ENCODE measurements at regions not wholly inside any gene's neighbourhood (a gene's known extent, or its start where the extent isn't known, plus 50 kb on each side); places are given as distances from the start of the nearest gene placed in this dataset.

DNA sequence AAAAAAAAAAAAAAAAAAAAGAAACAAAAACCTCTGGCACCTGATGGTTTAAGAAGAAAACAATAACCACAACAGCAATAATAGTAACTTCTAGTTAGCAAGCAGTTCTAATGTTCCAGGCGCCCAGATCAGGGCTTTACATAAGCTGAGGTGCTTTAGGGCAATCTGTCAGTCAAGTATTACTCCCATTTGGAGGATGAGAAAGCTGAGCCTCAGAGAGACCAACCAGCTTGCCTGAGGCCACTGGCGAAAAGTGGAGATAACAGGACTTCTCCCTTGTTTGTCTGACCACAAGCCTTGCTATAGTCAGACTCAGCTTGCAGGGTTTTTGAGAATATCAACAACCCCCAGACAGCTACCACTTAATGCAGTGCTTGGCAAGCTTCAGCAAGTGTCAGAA lies 83.5 kb upstream of the BOD1 start (continued):
- no peak for TF ChIP-seq ZFHX2 (tag by site-specific recombination; conservative IDR thresholded peaks at IDR 0.05)

DNA sequence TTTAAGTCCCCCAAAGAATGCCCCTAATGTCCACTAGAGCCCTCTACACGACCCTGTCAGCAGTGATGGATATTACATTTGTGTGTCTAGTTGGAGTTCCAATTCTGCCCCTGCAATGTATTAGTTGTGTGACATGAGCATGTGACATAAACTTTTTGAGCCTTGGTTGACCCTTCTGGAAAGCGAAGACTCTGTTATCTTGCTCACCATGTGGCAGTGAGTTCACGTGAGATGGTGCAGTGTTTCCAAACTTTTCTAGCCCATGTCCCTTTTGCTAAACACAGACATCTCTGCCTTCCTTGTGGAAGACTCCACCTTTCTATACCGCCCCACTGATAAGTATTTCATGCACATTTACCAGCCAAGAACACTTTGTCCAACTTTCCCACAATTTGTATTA lies 87.0 kb upstream of the BOD1 start:
- ChIA-PET POLR2A (no interaction called here), CTCF (no interaction called here)
- Histone ChIP-seq H3K36me3 (ENCODE audit: control insufficient read depth in 2 of 2, insufficient read depth in 1 of 2, low read length in 2 of 2) (no peaks in the 10 kb centered on the region), H3K4me3 (ENCODE audit: low read depth, low read length) (no peak overlapping the region), H3K4me1 (ENCODE audit: control insufficient read depth, insufficient read depth, low read length) (no peaks in the 10 kb centered on the region), H3K9me3 (ENCODE audit: control insufficient read depth, insufficient read depth, low read depth, low read length) (no peaks in the 10 kb centered on the region), H3K27ac (ENCODE audit: extremely low read depth, low read depth, low read length) (no peak overlapping the region)
- TF ChIP-seq ZNF223 (tag by site-specific recombination; IDR thresholded peaks at IDR 0.05) = no peak
- no peak for TF ChIP-seq ZNF529 (tag by site-specific recombination; IDR thresholded peaks at IDR 0.05; ENCODE audit: insufficient replicate concordance)
- no peak for TF ChIP-seq YY2 (tag by site-specific recombination; IDR thresholded peaks at IDR 0.05)
- TF ChIP-seq ZNF354C (tag by site-specific recombination; IDR thresholded peaks at IDR 0.05; ENCODE audit: borderline replicate concordance, low read depth) = no peak

DNA sequence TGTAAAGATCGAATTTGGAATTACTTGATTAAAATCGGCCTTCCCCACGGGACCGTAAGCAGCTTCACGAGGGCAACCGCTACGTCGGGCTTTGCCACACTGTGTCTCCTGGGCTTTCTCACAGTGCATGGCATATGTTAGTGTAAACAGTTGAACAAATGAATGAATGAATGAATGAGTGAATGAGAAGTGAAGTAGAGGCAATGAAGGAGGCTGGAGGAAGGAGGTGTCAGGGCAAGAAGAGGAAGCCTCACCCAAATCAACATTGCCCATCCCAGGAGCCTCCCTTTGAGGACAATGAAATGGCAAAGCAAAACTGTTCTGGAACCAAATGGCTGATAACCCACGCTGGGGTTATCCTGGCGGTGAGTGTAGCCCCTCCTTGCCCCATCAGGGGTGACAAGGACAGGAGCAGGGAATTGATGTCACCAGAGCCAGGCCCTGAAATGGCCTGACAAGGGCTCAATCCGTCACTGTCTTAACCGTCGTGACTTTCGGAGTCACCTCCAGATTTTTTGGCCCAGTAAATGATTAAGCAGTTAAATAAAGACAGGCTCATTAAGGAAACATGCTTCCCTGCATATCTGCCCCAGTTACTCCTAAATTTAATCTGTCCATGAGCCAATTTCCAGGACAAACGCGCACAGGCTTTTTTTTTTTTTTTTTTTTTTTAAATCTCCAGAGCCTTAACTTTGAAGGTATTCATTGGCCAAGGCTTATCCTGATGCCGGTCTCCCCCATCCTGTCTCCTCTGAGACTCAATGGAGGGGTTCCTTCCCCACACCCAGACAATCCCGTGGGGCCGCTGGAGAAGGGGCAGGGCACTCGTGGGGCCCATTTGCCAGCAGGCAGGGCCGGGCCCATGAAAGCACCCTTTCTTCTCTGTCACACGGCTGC lies 88.4 kb upstream of the BOD1 start:
- TF ChIP-seq YY1 (tag by site-specific recombination; IDR thresholded peaks at IDR 0.05) (no peak), ZNF37A (tag by site-specific recombination; IDR thresholded peaks at IDR 0.05) (no peak), ZNF629 (tag by site-specific recombination; IDR thresholded peaks at IDR 0.05) (no peak), ZBTB21 (tag by site-specific recombination; IDR thresholded peaks at IDR 0.05) (no peak), ZNF157 (tag by site-specific recombination; IDR thresholded peaks at IDR 0.05) (no peak), ZNF473 (tag by site-specific recombination; IDR thresholded peaks at IDR 0.05) (no peak), ZNF2 (tag by site-specific recombination; IDR thresholded peaks at IDR 0.05) (no peak), RBAK (tag by site-specific recombination; IDR thresholded peaks at IDR 0.05) (no peak), ZXDB (tag by site-specific recombination; IDR thresholded peaks at IDR 0.05) (no peak), ZNF585B (tag by site-specific recombination; IDR thresholded peaks at IDR 0.05) (no peak)
- TF ChIP-seq, protein P1, sequence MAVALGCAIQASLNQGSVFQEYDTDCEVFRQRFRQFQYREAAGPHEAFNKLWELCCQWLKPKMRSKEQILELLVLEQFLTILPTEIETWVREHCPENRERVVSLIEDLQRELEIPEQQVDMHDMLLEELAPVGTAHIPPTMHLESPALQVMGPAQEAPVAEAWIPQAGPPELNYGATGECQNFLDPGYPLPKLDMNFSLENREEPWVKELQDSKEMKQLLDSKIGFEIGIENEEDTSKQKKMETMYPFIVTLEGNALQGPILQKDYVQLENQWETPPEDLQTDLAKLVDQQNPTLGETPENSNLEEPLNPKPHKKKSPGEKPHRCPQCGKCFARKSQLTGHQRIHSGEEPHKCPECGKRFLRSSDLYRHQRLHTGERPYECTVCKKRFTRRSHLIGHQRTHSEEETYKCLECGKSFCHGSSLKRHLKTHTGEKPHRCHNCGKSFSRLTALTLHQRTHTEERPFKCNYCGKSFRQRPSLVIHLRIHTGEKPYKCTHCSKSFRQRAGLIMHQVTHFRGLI (tag by site-specific recombination; IDR thresholded peaks at IDR 0.05) = no peak
- TF ChIP-seq, protein P2, sequence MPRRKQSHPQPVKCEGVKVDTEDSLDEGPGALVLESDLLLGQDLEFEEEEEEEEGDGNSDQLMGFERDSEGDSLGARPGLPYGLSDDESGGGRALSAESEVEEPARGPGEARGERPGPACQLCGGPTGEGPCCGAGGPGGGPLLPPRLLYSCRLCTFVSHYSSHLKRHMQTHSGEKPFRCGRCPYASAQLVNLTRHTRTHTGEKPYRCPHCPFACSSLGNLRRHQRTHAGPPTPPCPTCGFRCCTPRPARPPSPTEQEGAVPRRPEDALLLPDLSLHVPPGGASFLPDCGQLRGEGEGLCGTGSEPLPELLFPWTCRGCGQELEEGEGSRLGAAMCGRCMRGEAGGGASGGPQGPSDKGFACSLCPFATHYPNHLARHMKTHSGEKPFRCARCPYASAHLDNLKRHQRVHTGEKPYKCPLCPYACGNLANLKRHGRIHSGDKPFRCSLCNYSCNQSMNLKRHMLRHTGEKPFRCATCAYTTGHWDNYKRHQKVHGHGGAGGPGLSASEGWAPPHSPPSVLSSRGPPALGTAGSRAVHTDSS (tag by site-specific recombination; IDR thresholded peaks at IDR 0.05) = no peak
- TF ChIP-seq, protein P3, sequence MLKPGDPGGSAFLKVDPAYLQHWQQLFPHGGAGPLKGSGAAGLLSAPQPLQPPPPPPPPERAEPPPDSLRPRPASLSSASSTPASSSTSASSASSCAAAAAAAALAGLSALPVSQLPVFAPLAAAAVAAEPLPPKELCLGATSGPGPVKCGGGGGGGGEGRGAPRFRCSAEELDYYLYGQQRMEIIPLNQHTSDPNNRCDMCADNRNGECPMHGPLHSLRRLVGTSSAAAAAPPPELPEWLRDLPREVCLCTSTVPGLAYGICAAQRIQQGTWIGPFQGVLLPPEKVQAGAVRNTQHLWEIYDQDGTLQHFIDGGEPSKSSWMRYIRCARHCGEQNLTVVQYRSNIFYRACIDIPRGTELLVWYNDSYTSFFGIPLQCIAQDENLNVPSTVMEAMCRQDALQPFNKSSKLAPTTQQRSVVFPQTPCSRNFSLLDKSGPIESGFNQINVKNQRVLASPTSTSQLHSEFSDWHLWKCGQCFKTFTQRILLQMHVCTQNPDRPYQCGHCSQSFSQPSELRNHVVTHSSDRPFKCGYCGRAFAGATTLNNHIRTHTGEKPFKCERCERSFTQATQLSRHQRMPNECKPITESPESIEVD (tag by site-specific recombination; IDR thresholded peaks at IDR 0.05) = no peak
- TF ChIP-seq, protein P4, sequence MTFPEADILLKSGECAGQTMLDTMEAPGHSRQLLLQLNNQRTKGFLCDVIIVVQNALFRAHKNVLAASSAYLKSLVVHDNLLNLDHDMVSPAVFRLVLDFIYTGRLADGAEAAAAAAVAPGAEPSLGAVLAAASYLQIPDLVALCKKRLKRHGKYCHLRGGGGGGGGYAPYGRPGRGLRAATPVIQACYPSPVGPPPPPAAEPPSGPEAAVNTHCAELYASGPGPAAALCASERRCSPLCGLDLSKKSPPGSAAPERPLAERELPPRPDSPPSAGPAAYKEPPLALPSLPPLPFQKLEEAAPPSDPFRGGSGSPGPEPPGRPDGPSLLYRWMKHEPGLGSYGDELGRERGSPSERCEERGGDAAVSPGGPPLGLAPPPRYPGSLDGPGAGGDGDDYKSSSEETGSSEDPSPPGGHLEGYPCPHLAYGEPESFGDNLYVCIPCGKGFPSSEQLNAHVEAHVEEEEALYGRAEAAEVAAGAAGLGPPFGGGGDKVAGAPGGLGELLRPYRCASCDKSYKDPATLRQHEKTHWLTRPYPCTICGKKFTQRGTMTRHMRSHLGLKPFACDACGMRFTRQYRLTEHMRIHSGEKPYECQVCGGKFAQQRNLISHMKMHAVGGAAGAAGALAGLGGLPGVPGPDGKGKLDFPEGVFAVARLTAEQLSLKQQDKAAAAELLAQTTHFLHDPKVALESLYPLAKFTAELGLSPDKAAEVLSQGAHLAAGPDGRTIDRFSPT (tag by site-specific recombination; IDR thresholded peaks at IDR 0.05) = no peak
- TF ChIP-seq, protein P5, sequence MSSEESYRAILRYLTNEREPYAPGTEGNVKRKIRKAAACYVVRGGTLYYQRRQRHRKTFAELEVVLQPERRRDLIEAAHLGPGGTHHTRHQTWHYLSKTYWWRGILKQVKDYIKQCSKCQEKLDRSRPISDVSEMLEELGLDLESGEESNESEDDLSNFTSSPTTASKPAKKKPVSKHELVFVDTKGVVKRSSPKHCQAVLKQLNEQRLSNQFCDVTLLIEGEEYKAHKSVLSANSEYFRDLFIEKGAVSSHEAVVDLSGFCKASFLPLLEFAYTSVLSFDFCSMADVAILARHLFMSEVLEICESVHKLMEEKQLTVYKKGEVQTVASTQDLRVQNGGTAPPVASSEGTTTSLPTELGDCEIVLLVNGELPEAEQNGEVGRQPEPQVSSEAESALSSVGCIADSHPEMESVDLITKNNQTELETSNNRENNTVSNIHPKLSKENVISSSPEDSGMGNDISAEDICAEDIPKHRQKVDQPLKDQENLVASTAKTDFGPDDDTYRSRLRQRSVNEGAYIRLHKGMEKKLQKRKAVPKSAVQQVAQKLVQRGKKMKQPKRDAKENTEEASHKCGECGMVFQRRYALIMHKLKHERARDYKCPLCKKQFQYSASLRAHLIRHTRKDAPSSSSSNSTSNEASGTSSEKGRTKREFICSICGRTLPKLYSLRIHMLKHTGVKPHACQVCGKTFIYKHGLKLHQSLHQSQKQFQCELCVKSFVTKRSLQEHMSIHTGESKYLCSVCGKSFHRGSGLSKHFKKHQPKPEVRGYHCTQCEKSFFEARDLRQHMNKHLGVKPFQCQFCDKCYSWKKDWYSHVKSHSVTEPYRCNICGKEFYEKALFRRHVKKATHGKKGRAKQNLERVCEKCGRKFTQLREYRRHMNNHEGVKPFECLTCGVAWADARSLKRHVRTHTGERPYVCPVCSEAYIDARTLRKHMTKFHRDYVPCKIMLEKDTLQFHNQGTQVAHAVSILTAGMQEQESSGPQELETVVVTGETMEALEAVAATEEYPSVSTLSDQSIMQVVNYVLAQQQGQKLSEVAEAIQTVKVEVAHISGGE (tag by site-specific recombination; conservative IDR thresholded peaks at IDR 0.05; ENCODE audit: low read depth) = no peak
- Histone ChIP-seq H3K4me1 (ENCODE audit: control insufficient read depth, insufficient read depth, low read length) (no peaks in the 10 kb centered on the region), H3K27ac (ENCODE audit: extremely low read depth, low read depth, low read length) (no peak overlapping the region), H3K9me3 (ENCODE audit: control insufficient read depth, insufficient read depth, low read depth, low read length) (no peaks in the 10 kb centered on the region), H3K4me3 (ENCODE audit: low read depth, low read length) (no peak overlapping the region), H3K36me3 (ENCODE audit: control insufficient read depth in 2 of 2, insufficient read depth in 1 of 2, low read length in 2 of 2) (no peaks in the 10 kb centered on the region)
- POLR2A ChIA-PET = no interaction called here
- CTCF ChIA-PET = interaction anchor here (1.1 kb wide), 1 partner anchor 8 kb away, joined by 3 read pairs; no protein-coding TSS in a partner anchor

Measured in HEK293 (cell line).